22Rv1 (cell line): ENCODE measurements at regions not wholly inside any gene's neighbourhood (a gene's known extent, or its start where the extent isn't known, plus 50 kb on each side); places are given as distances from the start of the nearest gene placed in this dataset.

Source experiments
- ZFX ChIP-seq: fragments of 450-650 bp; IDR thresholded peaks from 2 replicates; pipeline ENCODE4 v1.6.1; 2017; ENCODE audit warnings: antibody characterized with exemption, borderline replicate concordance
- TF ChIP-seq, protein P1 (sequence below): fragments of 450-650 bp; IDR thresholded peaks from 2 replicates; pipeline ENCODE4 v1.5.1; 2017; ENCODE audit warnings: mild to moderate bottlenecking

GRCh38 chr11:92048415-92048814 is 176.2 kb upstream of the FAT3 start:
- no peak for TF ChIP-seq ZFX
- TF ChIP-seq, protein P1, sequence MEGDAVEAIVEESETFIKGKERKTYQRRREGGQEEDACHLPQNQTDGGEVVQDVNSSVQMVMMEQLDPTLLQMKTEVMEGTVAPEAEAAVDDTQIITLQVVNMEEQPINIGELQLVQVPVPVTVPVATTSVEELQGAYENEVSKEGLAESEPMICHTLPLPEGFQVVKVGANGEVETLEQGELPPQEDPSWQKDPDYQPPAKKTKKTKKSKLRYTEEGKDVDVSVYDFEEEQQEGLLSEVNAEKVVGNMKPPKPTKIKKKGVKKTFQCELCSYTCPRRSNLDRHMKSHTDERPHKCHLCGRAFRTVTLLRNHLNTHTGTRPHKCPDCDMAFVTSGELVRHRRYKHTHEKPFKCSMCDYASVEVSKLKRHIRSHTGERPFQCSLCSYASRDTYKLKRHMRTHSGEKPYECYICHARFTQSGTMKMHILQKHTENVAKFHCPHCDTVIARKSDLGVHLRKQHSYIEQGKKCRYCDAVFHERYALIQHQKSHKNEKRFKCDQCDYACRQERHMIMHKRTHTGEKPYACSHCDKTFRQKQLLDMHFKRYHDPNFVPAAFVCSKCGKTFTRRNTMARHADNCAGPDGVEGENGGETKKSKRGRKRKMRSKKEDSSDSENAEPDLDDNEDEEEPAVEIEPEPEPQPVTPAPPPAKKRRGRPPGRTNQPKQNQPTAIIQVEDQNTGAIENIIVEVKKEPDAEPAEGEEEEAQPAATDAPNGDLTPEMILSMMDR = no peak
